GM12878 (cell line): ENCODE measurements at regions not wholly inside any gene's neighbourhood (a gene's known extent, or its start where the extent isn't known, plus 50 kb on each side); places are given as distances from the start of the nearest gene placed in this dataset.

Experiments used
- EZH2 ChIP-seq: IDR thresholded peaks from 2 replicates; pipeline ENCODE4 v1.6.1; 2012; ENCODE audit warnings: low read depth, mild to moderate bottlenecking, control low read depth, inconsistent platforms, low read length, borderline replicate concordance; ENCODE audit not compliant: control insufficient read depth
- MAX ChIP-seq: IDR thresholded peaks from 2 replicates; pipeline ENCODE4 v1.6.1; 2012; ENCODE audit warnings: low read depth, low read length, improper control_type of control experiment
- SREBF2 ChIP-seq: IDR thresholded peaks from 2 replicates; pipeline ENCODE4 v1.6.1; 2012; ENCODE audit warnings: mild to moderate bottlenecking, low read length
- TAF1 ChIP-seq: IDR thresholded peaks from 2 replicates; pipeline ENCODE4 v1.6.1; 2011; ENCODE audit warnings: mild to moderate bottlenecking, low read depth, low read length, borderline replicate concordance
- TF ChIP-seq, protein P1 (sequence below), 3 experiments: IDR thresholded peaks in 2 of 3; conservative IDR thresholded peaks in 1 of 3; 2 replicates each; pipeline ENCODE4 v1.5.1; 2011; ENCODE audit warnings: low read depth in 3 of 3, low read length in 3 of 3, mild to moderate bottlenecking in 3 of 3, control low read depth in 2 of 3, moderate library complexity in 2 of 3, inconsistent platforms in 1 of 3, mixed read lengths in 1 of 3; ENCODE audit not compliant: control insufficient read depth in 2 of 3, insufficient read depth in 1 of 3; ENCODE audit errors: extremely low read depth in 1 of 3

DNA sequence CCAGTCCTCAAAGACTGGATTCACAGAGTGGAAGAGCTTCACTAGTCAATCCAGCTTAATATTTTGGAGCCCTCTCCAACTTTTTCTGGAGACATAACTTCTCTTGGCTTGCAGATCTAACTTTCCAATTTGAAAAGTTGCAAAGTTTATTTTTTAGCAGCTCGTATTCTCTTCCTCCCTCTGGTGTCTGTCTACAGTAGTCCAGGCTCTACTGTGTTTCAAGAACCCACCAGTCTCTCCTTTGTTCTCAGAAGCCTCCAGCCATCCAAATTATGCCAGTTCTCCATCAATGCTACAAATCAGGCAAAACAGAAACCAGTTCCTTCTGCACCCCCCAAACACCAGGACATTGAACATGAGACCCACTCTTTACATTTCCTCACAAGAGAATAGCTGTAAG, 376.1 kb upstream of the OPRM1 start:
- TF ChIP-seq EZH2, result no peak
- TF ChIP-seq, protein P1, sequence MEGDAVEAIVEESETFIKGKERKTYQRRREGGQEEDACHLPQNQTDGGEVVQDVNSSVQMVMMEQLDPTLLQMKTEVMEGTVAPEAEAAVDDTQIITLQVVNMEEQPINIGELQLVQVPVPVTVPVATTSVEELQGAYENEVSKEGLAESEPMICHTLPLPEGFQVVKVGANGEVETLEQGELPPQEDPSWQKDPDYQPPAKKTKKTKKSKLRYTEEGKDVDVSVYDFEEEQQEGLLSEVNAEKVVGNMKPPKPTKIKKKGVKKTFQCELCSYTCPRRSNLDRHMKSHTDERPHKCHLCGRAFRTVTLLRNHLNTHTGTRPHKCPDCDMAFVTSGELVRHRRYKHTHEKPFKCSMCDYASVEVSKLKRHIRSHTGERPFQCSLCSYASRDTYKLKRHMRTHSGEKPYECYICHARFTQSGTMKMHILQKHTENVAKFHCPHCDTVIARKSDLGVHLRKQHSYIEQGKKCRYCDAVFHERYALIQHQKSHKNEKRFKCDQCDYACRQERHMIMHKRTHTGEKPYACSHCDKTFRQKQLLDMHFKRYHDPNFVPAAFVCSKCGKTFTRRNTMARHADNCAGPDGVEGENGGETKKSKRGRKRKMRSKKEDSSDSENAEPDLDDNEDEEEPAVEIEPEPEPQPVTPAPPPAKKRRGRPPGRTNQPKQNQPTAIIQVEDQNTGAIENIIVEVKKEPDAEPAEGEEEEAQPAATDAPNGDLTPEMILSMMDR (IDR thresholded peaks at IDR 0.05 in 2 of 3, conservative IDR thresholded peaks at IDR 0.05 in 1 of 3; ENCODE audit: control insufficient read depth in 2 of 3, extremely low read depth in 1 of 3, insufficient read depth in 1 of 3, low read depth in 3 of 3, low read length in 3 of 3), result no peak
- TF ChIP-seq TAF1, result no peak
- no peak for TF ChIP-seq SREBF2
- TF ChIP-seq MAX, result no peak
